ENCODE measurements at regions not wholly inside any gene's neighbourhood (a gene's known extent, or its start where the extent isn't known, plus 50 kb on each side); places are given as distances from the start of the nearest gene placed in this dataset.

GRCh38 chr7:126211875-126212274 is 1040.9 kb downstream of the GRM8 start:
- DNase-seq, result no peak
- ATAC-seq, result no peak
- TF ChIP-seq, protein P1, sequence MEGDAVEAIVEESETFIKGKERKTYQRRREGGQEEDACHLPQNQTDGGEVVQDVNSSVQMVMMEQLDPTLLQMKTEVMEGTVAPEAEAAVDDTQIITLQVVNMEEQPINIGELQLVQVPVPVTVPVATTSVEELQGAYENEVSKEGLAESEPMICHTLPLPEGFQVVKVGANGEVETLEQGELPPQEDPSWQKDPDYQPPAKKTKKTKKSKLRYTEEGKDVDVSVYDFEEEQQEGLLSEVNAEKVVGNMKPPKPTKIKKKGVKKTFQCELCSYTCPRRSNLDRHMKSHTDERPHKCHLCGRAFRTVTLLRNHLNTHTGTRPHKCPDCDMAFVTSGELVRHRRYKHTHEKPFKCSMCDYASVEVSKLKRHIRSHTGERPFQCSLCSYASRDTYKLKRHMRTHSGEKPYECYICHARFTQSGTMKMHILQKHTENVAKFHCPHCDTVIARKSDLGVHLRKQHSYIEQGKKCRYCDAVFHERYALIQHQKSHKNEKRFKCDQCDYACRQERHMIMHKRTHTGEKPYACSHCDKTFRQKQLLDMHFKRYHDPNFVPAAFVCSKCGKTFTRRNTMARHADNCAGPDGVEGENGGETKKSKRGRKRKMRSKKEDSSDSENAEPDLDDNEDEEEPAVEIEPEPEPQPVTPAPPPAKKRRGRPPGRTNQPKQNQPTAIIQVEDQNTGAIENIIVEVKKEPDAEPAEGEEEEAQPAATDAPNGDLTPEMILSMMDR (IDR thresholded peaks at IDR 0.05), result no peak
- no peaks in the 10 kb centered on the region for H3K27me3 ChIP-seq
- no peak overlapping the region for H3K4me3 ChIP-seq
- H3K4me1 ChIP-seq, result no peaks in the 10 kb centered on the region
- no peaks in the 10 kb centered on the region for H3K9me3 ChIP-seq
- no peak overlapping the region for H3K27ac ChIP-seq
- no peaks in the 10 kb centered on the region for H3K36me3 ChIP-seq
- intact Hi-C loops (cut with DNase I), result no loop called here

GRCh38 chr7:126210707-126211106 is 1042.0 kb downstream of the GRM8 start:
- H3K36me3 ChIP-seq, result no peaks in the 10 kb centered on the region

GRCh38 chr7:126203185-126203584 is 1049.6 kb downstream of the GRM8 start:
- no peak for DNase-seq

More at GRCh38 chr7:126210707-126211106, 1042.0 kb downstream of the GRM8 start:
- no peak for DNase-seq
- no peaks in the 10 kb centered on the region for H3K9me3 ChIP-seq
- H3K27me3 ChIP-seq, result no peaks in the 10 kb centered on the region
- no peaks in the 10 kb centered on the region for H3K4me1 ChIP-seq
- ATAC-seq, result no peak
- intact Hi-C loops (cut with DNase I), result no loop called here
- no peak overlapping the region for H3K27ac ChIP-seq
- no peak overlapping the region for H3K4me3 ChIP-seq
- TF ChIP-seq, protein P1 (IDR thresholded peaks at IDR 0.05), result no peak

DNA sequence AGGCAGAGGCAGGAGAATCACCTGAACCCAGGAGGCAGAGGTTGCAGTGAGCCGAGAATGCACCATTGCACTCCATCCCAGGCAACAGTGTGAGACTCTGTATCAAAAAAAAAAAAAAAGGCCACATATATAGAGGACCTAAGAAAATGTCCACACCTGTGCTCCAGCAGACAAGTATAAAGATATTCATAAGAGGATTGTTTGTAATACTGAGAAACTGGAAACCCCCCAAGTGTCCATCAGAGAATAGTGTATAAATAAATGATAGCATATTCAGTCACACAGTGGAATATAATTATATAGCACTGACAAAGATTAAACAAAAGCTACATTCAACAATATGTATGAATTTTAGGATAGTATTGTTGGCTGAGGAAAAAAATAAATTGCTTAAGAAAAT is 1050.6 kb downstream of the GRM8 start:
- ATAC-seq (no peak), DNase-seq (no peak)
- Histone ChIP-seq H3K4me1 (peaks cover 0 to 4% (median 0%) of the 10 kb centered on the region in 9 donors), H3K36me3 (no peaks in the 10 kb centered on the region), H3K27ac (no peak overlapping the region), H3K9me3 (no peaks in the 10 kb centered on the region), H3K4me3 (no peak overlapping the region), H3K27me3 (no peaks in the 10 kb centered on the region)
- intact Hi-C loops (cut with DNase I), result no loop called here
- TF ChIP-seq, protein P1 (IDR thresholded peaks at IDR 0.05), result no peak
- WGBS, 2 donors, result 86 to 88% methylated on average over 1 of the region's 1 CpG

More at GRCh38 chr7:126203185-126203584, 1049.6 kb downstream of the GRM8 start:
- no peak overlapping the region for H3K4me3 ChIP-seq
- TF ChIP-seq, protein P1 (IDR thresholded peaks at IDR 0.05), result no peak
- H3K4me1 ChIP-seq, result peaks cover 0 to 4% (median 0%) of the 10 kb centered on the region in 9 donors
- no peak overlapping the region for H3K27ac ChIP-seq
- no peaks in the 10 kb centered on the region for H3K36me3 ChIP-seq
- intact Hi-C loops (cut with DNase I), result no loop called here
- WGBS, 2 donors, result 44 to 49% methylated on average over 1 of the region's 1 CpG
- ATAC-seq, result no peak
- no peaks in the 10 kb centered on the region for H3K27me3 ChIP-seq
- no peaks in the 10 kb centered on the region for H3K9me3 ChIP-seq

Measured in heart right ventricle (tissue), 16 donors.